Skeletal muscle cell (primary cell): ENCODE measurements at regions not wholly inside any gene's neighbourhood (a gene's known extent, or its start where the extent isn't known, plus 50 kb on each side); places are given as distances from the start of the nearest gene placed in this dataset.

Experiments used
- DNase-seq: peaks from one replicate; pipeline ENCODE4 v3.0.0-alpha.2; 2010; ENCODE audit warnings: low read depth
- H3K4me3 ChIP-seq: 2 replicates; pipeline ENCODE4 v1.5.1; 2011; ENCODE audit warnings: low read depth, mild to moderate bottlenecking, control low read depth, low read length, moderate library complexity

DNA sequence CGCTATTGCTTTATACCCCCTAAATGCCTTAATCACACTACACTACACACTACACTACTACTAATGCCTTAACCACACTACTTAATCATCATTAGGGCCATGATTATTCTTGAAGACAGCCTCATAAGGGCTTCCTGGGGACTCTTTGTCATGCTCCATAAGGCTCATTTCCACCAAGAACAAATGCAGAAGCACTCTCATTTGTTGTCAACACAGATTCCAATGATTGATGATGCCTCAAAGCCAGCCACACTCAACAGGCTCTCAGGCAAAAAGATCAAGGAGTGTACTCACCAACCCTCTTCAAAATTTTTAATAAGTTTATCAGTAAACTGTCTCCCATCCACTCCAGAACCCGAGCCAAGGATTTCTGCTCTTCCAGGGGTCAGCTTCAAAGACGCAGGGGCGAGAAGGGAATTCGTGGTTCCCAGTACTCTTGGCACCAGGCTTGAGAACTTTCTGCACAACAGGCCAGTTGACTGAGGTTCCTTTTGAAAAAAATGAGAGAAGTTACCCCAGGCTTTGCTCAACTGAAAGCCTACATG lies 204.7 kb upstream of the GUCY1A2 start:
- H3K4me3 ChIP-seq, result no peak overlapping the region
- DNase-seq, result no peak

- no peak for DNase-seq
- no peak overlapping the region for H3K4me3 ChIP-seq
Measured at GRCh38 chr11:107222431-107222830, 204.2 kb upstream of the GUCY1A2 start.

DNA sequence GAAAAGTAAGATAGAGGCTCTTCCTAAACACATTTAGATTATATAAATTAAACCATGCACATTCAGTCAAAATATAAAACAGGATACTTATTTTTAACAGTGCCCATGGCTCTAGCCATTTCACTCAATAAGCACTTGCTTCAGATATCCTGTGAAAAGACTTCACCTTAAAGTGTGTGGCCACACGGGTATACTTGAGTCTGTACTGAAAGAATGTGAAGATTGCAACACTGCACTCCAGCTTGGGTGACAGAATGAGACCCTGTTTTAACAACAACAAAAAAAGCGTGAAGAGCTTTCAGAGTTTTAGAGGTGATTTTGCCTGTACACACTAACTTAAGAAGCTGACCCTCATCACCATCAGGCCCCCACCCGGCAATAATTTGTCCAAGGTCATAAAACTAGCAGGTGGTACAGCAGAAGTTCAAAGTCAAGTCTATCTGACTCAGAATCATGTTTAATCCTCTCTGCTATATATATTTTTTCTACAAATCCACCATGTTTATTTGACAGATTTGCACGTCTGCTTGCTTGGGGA lies 203.5 kb upstream of the GUCY1A2 start:
- no peak overlapping the region for H3K4me3 ChIP-seq

DNA sequence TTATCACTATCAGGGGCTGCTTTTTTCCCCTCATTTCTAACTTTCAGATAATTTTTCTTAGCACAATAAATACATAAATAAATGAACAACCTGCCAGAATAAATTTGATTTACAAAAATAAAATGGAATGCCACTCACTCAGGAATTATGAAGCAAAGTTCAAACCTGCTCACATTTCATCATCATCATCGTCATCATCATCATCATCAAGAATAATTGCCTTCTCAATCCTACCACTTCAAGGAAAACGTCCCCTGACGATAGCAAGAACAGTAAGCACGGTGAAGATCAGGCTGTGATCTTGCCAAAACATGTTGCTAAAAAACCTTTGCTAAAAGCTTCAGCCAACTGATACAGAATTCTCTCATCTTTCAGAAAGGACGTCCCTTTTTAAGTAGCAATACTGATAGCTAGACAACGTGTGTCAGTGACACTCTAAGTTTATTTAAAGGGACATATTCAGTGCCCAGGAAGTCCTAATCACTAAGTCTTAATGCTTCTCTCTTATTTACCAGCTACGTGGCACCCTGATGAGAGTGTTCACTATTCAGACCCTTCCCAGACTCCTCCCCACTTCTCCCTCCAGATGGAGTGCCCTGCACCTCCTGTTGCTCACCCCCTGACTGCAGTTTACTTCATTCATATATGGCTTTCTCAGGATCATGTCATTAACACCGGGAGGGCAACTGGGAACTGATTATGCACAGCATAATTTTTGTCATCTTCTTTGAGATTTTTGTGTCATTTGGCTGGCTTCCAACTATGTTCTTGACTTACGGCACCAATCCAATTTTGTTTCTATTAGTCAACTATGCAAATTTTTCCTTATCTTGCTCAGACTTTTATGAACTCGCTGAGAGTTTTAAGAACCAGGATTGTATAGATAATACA lies 200.1 kb upstream of the GUCY1A2 start:
- H3K4me3 ChIP-seq, result no peak overlapping the region
- no peak for DNase-seq

More for the DNA sequence above, 203.5 kb upstream of the GUCY1A2 start:
- no peak for DNase-seq

DNA sequence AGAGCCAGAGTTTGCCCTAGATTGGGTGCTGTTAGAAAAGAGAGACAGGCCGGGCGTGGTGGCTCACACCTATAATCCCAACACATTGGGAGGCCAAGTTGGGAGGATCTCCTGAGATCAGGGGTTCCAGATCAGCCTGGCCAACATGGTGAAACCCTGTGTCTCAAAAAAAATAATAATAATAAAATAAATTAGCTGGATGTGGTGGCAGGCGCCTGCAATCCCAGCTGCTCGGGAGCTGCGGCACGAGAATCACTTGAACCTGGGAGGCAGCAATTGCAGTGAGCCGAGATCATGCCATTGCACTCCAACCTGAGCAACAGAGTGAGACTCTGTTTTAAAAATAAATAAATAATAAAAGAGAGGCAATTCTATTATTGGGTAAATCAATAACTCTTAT lies 199.2 kb upstream of the GUCY1A2 start:
- DNase-seq, result no peak
- no peak overlapping the region for H3K4me3 ChIP-seq

DNA sequence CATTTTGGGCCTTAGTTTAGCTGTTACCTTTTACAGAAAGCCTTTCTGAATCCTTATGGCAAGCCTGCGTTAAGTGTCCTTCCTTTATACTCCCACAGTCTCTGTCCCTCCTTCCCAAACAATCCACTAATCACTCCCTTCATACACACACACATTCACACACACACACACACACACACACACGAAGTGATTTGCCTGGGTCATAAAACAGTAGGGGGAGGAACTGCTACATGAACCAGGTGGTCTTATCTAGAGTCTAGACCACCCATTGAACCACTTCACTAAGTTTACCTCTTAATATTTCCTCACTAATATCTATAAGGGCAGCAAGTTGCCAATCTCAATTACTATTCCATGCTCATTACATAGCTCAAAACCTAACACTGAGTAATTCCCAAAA lies 196.7 kb upstream of the GUCY1A2 start:
- DNase-seq, result no peak

DNA sequence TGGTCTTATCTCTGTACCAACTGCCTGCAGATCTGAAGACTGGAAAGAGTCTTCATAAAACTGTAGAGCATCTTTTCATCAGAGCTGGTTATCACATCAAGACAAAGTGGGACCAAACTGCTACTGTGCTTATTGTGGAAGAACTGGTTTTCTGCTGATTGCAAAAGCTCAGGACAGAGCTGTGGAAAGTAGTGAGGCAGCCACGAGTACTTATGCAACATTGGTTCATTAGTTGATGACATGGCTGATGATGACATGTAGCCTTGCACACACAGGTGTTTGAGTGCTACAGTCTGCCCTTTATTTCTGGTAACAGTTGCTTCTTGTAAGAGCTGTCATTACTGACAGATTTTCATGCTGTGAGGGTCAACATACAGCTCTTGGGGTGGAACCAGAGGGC lies 185.4 kb upstream of the GUCY1A2 start:
- H3K4me3 ChIP-seq, result no peak overlapping the region
- no peak for DNase-seq

More for the DNA sequence above, 196.7 kb upstream of the GUCY1A2 start:
- no peak overlapping the region for H3K4me3 ChIP-seq

GRCh38 chr11:107202241-107202640 lies 184.0 kb upstream of the GUCY1A2 start:
- DNase-seq, result no peak
- no peak overlapping the region for H3K4me3 ChIP-seq

GRCh38 chr11:107198490-107199007 lies 180.3 kb upstream of the GUCY1A2 start:
- no peak overlapping the region for H3K4me3 ChIP-seq
- DNase-seq, result no peak

DNA sequence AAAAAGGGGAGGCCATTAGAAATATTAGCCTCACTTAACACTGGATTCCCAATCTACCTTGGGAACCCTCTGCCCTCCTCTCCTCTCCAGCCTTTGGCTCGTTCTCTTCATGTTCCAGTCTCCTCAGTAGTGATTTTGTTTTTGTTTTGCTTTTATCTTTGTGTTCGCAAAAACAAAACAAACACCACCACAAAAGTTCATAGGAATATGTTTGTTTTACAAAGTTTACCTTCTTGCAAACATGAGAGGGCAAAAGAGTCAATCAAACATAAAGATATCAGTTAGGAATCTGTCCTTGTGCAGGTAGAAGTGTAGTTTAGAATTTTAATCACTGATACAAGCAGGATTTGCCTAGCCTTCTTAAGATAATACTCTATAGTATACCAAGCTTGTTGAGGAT lies 179.7 kb upstream of the GUCY1A2 start:
- H3K4me3 ChIP-seq, result no peak overlapping the region
- no peak for DNase-seq

DNA sequence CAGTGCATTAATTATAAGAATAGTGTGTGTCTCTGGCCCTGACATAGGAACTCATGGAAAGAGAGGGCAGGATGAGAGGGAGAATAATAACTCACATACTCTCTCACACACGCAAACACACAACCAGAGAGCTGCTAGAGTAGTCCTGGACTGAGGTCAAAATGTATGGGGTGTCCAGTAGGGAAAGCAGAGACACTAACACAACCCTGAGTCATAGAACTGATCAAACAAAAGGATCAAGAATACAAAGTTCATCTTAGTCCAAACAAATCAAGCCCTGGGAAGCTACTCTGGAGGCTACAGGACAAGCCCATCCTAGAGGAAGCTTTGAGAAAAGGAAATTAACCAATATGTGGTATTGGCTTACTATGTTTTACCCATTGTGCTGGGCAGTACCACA lies 178.5 kb upstream of the GUCY1A2 start:
- no peak for DNase-seq
- H3K4me3 ChIP-seq, result no peak overlapping the region

DNA sequence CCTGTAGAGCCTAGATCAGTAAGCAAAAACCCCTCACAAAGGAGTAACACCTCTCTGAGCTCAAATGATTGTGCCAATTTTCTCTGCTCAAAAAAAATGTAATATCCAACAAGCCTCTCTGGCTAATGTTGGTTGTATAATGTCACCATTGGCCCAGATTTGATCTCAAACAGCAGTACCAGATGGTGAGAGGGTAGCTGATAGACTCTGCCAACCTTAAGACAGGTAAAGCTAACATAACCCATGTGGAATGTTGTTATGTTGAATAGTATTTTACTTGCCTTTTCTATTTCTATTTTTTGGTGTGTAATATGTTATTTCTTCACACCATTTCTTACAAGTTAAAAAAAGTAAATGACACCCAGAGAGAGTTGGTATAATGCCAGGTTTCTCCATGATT lies 166.7 kb upstream of the GUCY1A2 start:
- no peak overlapping the region for H3K4me3 ChIP-seq
- DNase-seq, result no peak

GRCh38 chr11:107183953-107184352 lies 165.7 kb upstream of the GUCY1A2 start:
- H3K4me3 ChIP-seq, result no peak overlapping the region
- no peak for DNase-seq

- no peak for DNase-seq
- H3K4me3 ChIP-seq, result no peak overlapping the region
Measured at GRCh38 chr11:107182978-107183377, 164.7 kb upstream of the GUCY1A2 start.

DNA sequence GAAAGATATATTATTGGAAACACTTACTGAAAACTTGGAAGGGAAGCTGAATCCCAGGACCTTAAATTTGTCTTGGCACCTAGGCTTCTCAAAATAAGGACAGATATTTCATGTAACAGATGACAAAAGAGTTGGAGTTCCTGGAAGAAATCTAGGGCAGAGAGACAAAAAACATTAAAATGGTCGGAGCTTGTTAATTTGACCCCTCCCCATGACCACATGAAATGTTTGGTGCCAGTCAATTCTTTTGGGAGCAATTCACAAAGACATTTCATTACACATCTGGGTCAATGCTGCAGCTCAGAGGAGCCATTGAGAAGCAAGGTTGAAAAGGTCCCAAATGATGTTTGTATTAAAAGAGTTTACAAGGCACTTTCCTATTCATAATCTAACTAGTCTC lies 162.0 kb upstream of the GUCY1A2 start:
- no peak for DNase-seq
- H3K4me3 ChIP-seq, result no peak overlapping the region

- DNase-seq, result no peak
- H3K4me3 ChIP-seq, result no peak overlapping the region
Measured at GRCh38 chr11:107179829-107180228, 161.6 kb upstream of the GUCY1A2 start.

- H3K4me3 ChIP-seq, result no peak overlapping the region
Measured at GRCh38 chr11:107177106-107177477, 158.8 kb upstream of the GUCY1A2 start.

GRCh38 chr11:107176148-107177105 lies 158.2 kb upstream of the GUCY1A2 start:
- DNase-seq, result no peak
- no peak overlapping the region for H3K4me3 ChIP-seq

More at GRCh38 chr11:107177106-107177477, 158.8 kb upstream of the GUCY1A2 start:
- DNase-seq, result no peak

DNA sequence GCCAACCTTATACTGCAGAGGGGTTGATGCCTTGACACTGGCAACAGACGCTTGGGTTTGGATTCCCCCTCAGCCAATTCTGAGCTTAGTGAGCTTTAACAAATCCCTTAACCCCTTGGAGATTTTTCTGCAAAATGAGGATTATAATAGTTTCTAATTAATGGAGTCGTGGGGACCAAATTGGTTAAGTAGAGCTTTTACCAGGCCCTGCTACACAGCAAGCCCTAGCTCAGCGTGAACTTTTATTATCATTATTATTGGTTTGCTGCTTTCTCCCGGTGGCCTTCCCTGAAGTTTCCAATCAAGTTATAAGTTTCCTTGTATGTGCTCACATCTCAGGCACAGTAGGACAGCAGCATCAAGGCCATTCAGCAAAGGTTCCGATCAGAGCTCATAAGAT lies 156.6 kb upstream of the GUCY1A2 start:
- DNase-seq, result no peak

DNA sequence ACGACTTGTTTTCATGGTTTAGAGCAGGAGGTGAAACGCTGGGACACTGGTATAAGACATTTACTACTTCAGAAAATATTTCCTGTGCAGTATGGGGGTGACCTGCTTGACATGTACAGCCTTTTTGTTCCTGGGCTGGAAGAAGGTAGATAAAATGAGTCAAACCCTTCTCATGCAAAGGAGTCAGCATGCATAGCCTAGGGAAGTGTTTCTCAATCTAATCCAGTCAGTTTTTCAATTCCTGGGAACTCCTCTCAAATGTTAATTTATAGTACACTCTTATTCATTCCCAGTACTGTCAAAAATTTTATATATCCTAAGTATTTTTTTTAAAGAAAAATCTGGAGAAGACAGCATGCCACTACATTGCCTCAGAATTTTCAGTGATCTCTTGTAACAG lies 154.7 kb upstream of the GUCY1A2 start:
- no peak for DNase-seq
- H3K4me3 ChIP-seq, result no peak overlapping the region

More for the DNA sequence above, 156.6 kb upstream of the GUCY1A2 start:
- no peak overlapping the region for H3K4me3 ChIP-seq
